Activated CD4-positive, alpha-beta memory T cell treated with anti-CD3 and anti-CD28 coated beads, Interleukin-2, amount 10 ng/mL, durations not matched to agents 7 days and 5 days (primary cell): ENCODE measurements at regions not wholly inside any gene's neighbourhood (a gene's known extent, or its start where the extent isn't known, plus 50 kb on each side); places are given as distances from the start of the nearest gene placed in this dataset.

Experiments used
- CTCF ChIA-PET: fragments of 350-600 bp; sonication (Branson Sonifier 250); formaldehyde crosslinking; loops from one replicate; lab custom pipeline; 2021; ENCODE audit warnings: antibody characterized with exemption, inconsistent platforms; lab: Charles Lee
- POLR2A ChIA-PET: fragments of 350-600 bp; sonication (Branson Sonifier 250); formaldehyde crosslinking; loops from one replicate; lab custom pipeline; 2021; ENCODE audit warnings: antibody characterized with exemption; lab: Charles Lee
- DNase-seq: peaks from one replicate; pipeline ENCODE4 v3.0.0-alpha.2; 2020
- H3K27ac Mint-ChIP-seq: one replicate; pipeline ENCODE4 v1.8.0; 2021; ENCODE audit warnings: mild to moderate bottlenecking, mixed read lengths
- H3K27me3 Mint-ChIP-seq: one replicate; pipeline ENCODE4 v1.8.0; 2021; ENCODE audit warnings: mixed read lengths
- H3K36me3 Mint-ChIP-seq: one replicate; pipeline ENCODE4 v1.8.0; 2021; ENCODE audit warnings: low read depth, mixed read lengths
- H3K4me1 Mint-ChIP-seq: one replicate; pipeline ENCODE4 v1.8.0; 2021; ENCODE audit warnings: mixed read lengths
- H3K4me3 Mint-ChIP-seq: one replicate; pipeline ENCODE4 v1.8.0; 2021; ENCODE audit warnings: mild to moderate bottlenecking, mixed read lengths
- H3K9me3 Mint-ChIP-seq: one replicate; pipeline ENCODE4 v1.8.0; 2021; ENCODE audit warnings: mixed read lengths

- Mint-ChIP-seq H3K9me3 (peaks cover 8% of the 10 kb centered on the region), H3K4me3 (no peak overlapping the region), H3K27ac (no peak overlapping the region), H3K36me3 (no peaks in the 10 kb centered on the region), H3K4me1 (no peaks in the 10 kb centered on the region), H3K27me3 (no peaks in the 10 kb centered on the region)
- DNase-seq: no peak
- CTCF ChIA-PET: no interaction called here
- POLR2A ChIA-PET: no interaction called here
Observed at GRCh38 chr10:1882180-1882579, 144.9 kb upstream of the ADARB2 start.

DNA sequence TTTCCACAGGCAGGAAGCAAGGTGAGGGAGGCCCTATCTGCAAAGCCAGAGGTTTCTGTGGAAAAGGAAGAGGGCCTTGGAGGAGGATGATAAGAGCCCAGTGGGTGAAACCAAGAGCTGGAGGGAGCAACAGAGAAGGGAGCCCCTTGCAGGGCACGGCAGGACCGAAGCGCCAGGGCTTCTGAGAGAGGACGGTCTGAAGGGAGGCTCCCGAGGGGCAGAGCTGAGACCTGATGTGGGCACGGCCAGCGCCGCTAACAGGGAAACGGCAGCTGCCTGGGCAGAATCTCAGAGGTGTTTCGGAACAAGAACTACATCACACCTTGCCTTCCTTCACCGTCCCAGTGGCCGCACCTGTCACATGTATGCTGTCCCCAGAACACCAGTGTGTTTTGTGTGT is 144.3 kb upstream of the ADARB2 start:
- ChIA-PET POLR2A (no interaction called here), CTCF (no interaction called here)
- H3K27me3 Mint-ChIP-seq: no peaks in the 10 kb centered on the region
- H3K36me3 Mint-ChIP-seq: no peaks in the 10 kb centered on the region
- no peak for DNase-seq
- no peaks in the 10 kb centered on the region for H3K4me1 Mint-ChIP-seq
- H3K27ac Mint-ChIP-seq: no peak overlapping the region
- H3K4me3 Mint-ChIP-seq: no peak overlapping the region
- H3K9me3 Mint-ChIP-seq: peaks cover 8% of the 10 kb centered on the region

DNA sequence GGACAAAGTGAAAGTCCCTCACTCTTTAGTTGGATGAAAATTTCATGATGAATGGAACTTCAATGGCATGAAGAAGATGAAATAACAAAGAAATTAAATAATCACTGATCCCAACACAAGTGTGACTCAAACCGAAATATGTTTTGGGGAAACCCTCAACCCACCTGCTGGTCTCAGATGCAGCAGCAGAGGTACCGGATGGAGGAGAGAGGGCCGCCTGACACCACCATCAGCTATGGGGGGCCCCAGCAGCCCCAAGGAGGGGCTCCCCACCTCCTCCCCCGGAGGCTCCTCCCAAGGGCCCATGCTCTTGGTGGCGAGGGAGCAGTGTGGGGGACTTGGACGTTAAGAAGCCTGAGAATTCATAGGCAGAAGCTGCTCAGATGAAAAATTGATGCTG is 137.2 kb upstream of the ADARB2 start:
- Mint-ChIP-seq H3K4me1 (no peaks in the 10 kb centered on the region), H3K36me3 (no peaks in the 10 kb centered on the region), H3K4me3 (no peak overlapping the region), H3K27ac (no peak overlapping the region), H3K9me3 (no peaks in the 10 kb centered on the region), H3K27me3 (no peaks in the 10 kb centered on the region)
- CTCF ChIA-PET: no interaction called here
- POLR2A ChIA-PET: no interaction called here
- DNase-seq: no peak

DNA sequence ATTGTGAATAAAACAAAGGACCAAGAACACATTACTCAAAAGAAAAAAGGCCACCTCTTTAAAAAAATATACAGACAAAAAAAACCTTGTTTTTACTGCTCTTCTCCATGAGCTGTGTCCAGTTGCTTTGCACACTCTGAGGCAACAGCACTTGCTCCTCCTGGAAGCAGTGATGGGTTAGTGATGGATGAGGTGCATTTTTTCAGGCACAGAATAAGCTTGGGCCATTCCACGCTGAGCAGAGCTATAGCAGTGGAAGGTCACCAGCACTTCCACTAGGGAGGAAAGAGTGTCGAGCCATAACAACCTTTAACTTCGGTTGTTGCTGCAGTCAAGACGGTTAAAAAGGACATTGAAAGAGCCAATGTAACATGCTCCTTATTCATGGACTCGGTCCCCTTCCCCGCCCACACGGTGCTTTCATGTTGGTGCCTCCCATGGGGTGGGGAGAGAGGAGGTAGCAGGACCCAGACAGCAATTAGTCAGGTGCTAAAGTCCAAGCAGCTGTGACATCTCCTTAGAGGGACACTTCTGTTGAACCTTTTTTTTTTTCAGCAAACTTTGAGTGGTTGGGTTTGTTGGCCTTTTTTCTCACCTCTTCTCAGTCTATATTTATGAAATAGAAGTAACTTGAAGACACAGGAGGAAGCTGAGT is 136.5 kb upstream of the ADARB2 start:
- CTCF ChIA-PET: no interaction called here
- POLR2A ChIA-PET: no interaction called here
- no peaks in the 10 kb centered on the region for H3K27me3 Mint-ChIP-seq
- H3K36me3 Mint-ChIP-seq: no peaks in the 10 kb centered on the region
- no peak overlapping the region for H3K27ac Mint-ChIP-seq
- H3K9me3 Mint-ChIP-seq: no peaks in the 10 kb centered on the region
- no peak for DNase-seq
- no peaks in the 10 kb centered on the region for H3K4me1 Mint-ChIP-seq
- H3K4me3 Mint-ChIP-seq: no peak overlapping the region

DNA sequence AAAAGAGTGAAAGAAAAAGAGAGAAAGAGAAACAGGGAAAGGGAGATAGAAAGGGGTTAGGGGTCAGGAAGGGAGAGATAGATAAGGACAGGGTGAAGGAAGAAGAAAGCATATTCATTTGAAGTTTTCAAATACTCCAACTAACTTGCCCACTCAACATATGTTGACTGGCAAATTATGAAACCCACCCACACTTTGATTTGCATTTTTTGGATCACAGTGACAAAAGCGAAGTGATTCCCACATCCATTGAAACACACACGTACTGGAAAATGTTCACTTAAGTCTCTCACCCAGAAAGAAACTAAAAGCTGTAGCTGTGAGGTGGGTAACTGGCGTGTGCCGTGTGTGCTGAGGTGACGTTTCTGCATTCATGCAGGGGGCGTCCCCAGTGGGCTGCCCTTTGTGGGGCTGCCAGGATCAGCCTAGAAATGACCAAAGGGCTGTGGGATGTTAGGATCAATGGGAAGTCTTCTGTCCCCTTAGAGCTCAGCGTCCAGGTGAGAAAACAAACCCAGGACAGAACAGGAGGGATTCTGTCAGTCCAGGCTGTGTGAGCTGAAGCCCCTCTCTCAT is 134.9 kb upstream of the ADARB2 start:
- no peak overlapping the region for H3K27ac Mint-ChIP-seq
- H3K36me3 Mint-ChIP-seq: no peaks in the 10 kb centered on the region
- H3K27me3 Mint-ChIP-seq: no peaks in the 10 kb centered on the region
- no peak for DNase-seq
- H3K4me1 Mint-ChIP-seq: no peaks in the 10 kb centered on the region
- no peaks in the 10 kb centered on the region for H3K9me3 Mint-ChIP-seq
- POLR2A ChIA-PET: no interaction called here
- CTCF ChIA-PET: no interaction called here
- H3K4me3 Mint-ChIP-seq: no peak overlapping the region

DNA sequence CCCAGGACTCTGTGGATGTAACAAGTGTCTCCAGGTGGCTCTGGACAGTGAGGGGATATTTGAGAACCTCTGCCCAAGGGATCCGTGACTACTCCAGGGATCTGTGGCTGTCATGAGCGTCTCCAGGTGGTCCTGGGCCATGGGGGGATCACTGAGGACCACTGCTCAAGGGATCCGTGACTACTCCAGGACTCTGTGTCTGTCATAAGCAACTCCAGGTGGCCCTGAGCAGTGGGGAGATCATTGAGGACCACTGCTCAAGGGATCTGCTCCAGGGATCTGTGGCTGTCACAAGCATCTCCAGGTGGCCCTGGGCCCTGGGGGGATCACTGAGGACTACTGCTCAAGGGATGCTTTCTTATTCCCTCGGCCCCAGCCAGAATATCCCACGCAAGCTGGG is 133.2 kb upstream of the ADARB2 start:
- no peak for DNase-seq
- CTCF ChIA-PET: no interaction called here
- no peaks in the 10 kb centered on the region for H3K27me3 Mint-ChIP-seq
- H3K4me1 Mint-ChIP-seq: no peaks in the 10 kb centered on the region
- no peak overlapping the region for H3K4me3 Mint-ChIP-seq
- no peaks in the 10 kb centered on the region for H3K36me3 Mint-ChIP-seq
- H3K9me3 Mint-ChIP-seq: no peaks in the 10 kb centered on the region
- no peak overlapping the region for H3K27ac Mint-ChIP-seq
- POLR2A ChIA-PET: no interaction called here

- no peak overlapping the region for H3K27ac Mint-ChIP-seq
Observed at GRCh38 chr10:1869861-1870260, 132.5 kb upstream of the ADARB2 start.

GRCh38 chr10:1860351-1860750 is 123.0 kb upstream of the ADARB2 start:
- H3K4me1 Mint-ChIP-seq: no peaks in the 10 kb centered on the region
- ChIA-PET CTCF (no interaction called here), POLR2A (no interaction called here)
- no peaks in the 10 kb centered on the region for H3K27me3 Mint-ChIP-seq
- H3K9me3 Mint-ChIP-seq: no peaks in the 10 kb centered on the region
- H3K27ac Mint-ChIP-seq: no peak overlapping the region
- no peaks in the 10 kb centered on the region for H3K36me3 Mint-ChIP-seq
- DNase-seq: no peak
- no peak overlapping the region for H3K4me3 Mint-ChIP-seq

More at GRCh38 chr10:1869861-1870260, 132.5 kb upstream of the ADARB2 start:
- no peak for DNase-seq
- H3K4me1 Mint-ChIP-seq: no peaks in the 10 kb centered on the region
- H3K27me3 Mint-ChIP-seq: no peaks in the 10 kb centered on the region
- H3K4me3 Mint-ChIP-seq: no peak overlapping the region
- POLR2A ChIA-PET: no interaction called here
- no peaks in the 10 kb centered on the region for H3K36me3 Mint-ChIP-seq
- H3K9me3 Mint-ChIP-seq: no peaks in the 10 kb centered on the region
- CTCF ChIA-PET: no interaction called here

- no peaks in the 10 kb centered on the region for H3K36me3 Mint-ChIP-seq
- no peak overlapping the region for H3K4me3 Mint-ChIP-seq
- no peaks in the 10 kb centered on the region for H3K27me3 Mint-ChIP-seq
- DNase-seq: no peak
- H3K9me3 Mint-ChIP-seq: no peaks in the 10 kb centered on the region
- no peak overlapping the region for H3K27ac Mint-ChIP-seq
- POLR2A ChIA-PET: no interaction called here
- CTCF ChIA-PET: no interaction called here
- H3K4me1 Mint-ChIP-seq: no peaks in the 10 kb centered on the region
Observed at GRCh38 chr10:1858547-1858946, 121.2 kb upstream of the ADARB2 start.

- H3K27me3 Mint-ChIP-seq: no peaks in the 10 kb centered on the region
- H3K36me3 Mint-ChIP-seq: no peaks in the 10 kb centered on the region
- H3K9me3 Mint-ChIP-seq: no peaks in the 10 kb centered on the region
- no peak for DNase-seq
- H3K27ac Mint-ChIP-seq: no peak overlapping the region
- CTCF ChIA-PET: no interaction called here
- POLR2A ChIA-PET: no interaction called here
- no peaks in the 10 kb centered on the region for H3K4me1 Mint-ChIP-seq
- H3K4me3 Mint-ChIP-seq: no peak overlapping the region
Observed at GRCh38 chr10:1858048-1858447, 120.7 kb upstream of the ADARB2 start.

GRCh38 chr10:1855911-1856310 is 118.6 kb upstream of the ADARB2 start:
- ChIA-PET POLR2A (no interaction called here), CTCF (no interaction called here)
- H3K4me3 Mint-ChIP-seq: no peak overlapping the region
- no peaks in the 10 kb centered on the region for H3K36me3 Mint-ChIP-seq
- H3K27me3 Mint-ChIP-seq: no peaks in the 10 kb centered on the region
- H3K27ac Mint-ChIP-seq: no peak overlapping the region
- no peaks in the 10 kb centered on the region for H3K4me1 Mint-ChIP-seq
- H3K9me3 Mint-ChIP-seq: no peaks in the 10 kb centered on the region
- DNase-seq: no peak

GRCh38 chr10:1854271-1854670 is 116.9 kb upstream of the ADARB2 start:
- Mint-ChIP-seq H3K4me3 (no peak overlapping the region), H3K36me3 (no peaks in the 10 kb centered on the region), H3K27me3 (no peaks in the 10 kb centered on the region), H3K27ac (no peak overlapping the region), H3K4me1 (no peaks in the 10 kb centered on the region), H3K9me3 (no peaks in the 10 kb centered on the region)
- CTCF ChIA-PET: no interaction called here
- POLR2A ChIA-PET: no interaction called here
- DNase-seq: no peak

GRCh38 chr10:1853801-1854200 is 116.5 kb upstream of the ADARB2 start:
- Mint-ChIP-seq H3K36me3 (no peaks in the 10 kb centered on the region), H3K4me1 (no peaks in the 10 kb centered on the region), H3K9me3 (no peaks in the 10 kb centered on the region), H3K27ac (no peak overlapping the region), H3K4me3 (no peak overlapping the region), H3K27me3 (no peaks in the 10 kb centered on the region)
- DNase-seq: no peak
- ChIA-PET CTCF (no interaction called here), POLR2A (no interaction called here)

DNA sequence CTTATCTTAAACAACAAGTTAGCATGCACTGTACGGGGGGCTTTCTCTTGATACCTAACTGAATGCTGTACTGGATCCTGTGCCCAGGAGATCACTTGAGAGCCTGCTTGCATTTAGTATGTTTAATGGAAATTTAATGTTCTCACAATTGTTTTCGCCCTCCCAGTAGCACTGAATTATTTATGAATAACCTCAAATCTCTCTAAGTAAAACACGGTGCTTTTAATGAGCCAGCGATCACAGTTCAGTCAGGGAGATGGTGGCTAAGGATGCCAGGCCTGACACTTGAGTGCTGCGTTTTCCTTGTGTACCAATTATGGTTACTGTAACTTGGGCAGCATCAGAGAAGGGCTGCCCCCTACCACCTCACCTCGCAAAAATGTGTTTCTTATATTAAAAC is 115.5 kb upstream of the ADARB2 start:
- ChIA-PET POLR2A (no interaction called here), CTCF (no interaction called here)
- Mint-ChIP-seq H3K9me3 (no peaks in the 10 kb centered on the region), H3K27me3 (no peaks in the 10 kb centered on the region), H3K4me1 (no peaks in the 10 kb centered on the region), H3K36me3 (no peaks in the 10 kb centered on the region), H3K4me3 (no peak overlapping the region), H3K27ac (no peak overlapping the region)
- no peak for DNase-seq
